NB4 (cell line): ENCODE measurements at regions not wholly inside any gene's neighbourhood (a gene's known extent, or its start where the extent isn't known, plus 50 kb on each side); places are given as distances from the start of the nearest gene placed in this dataset.

Experiments used
- MYC ChIP-seq: IDR thresholded peaks from 2 replicates; pipeline ENCODE4 v1.6.1; 2011; ENCODE audit warnings: low read depth, low read length
- POLR2A ChIP-seq: IDR thresholded peaks from 2 replicates; pipeline ENCODE4 v1.6.1; 2011; ENCODE audit warnings: mild to moderate bottlenecking; ENCODE audit not compliant: insufficient read length; ENCODE audit errors: extremely low read depth
- TF ChIP-seq, protein P1 (sequence below): IDR thresholded peaks from one replicate; pipeline ENCODE4 v1.5.1; 2012; ENCODE audit warnings: low read depth, low read length

DNA sequence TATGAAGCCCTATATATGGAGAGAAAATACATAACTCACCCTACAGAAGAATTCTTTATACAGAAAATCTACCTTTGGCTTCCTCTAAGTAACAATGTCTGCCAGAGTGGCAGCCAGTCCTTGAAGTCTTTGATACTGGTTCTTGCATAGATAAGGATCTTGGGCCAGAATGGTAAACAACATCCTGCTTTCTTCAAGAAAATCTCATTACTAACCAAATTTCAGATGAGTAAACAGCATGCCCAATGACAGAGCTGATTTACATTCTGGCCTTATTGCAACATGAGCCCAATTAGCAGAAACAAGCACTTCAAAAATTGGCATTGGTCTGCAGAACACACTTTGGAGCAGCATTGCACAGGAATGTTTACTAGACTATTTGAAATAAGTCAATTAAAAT is 336.5 kb upstream of the ST6GAL2 start:
- TF ChIP-seq POLR2A (no peak), MYC (no peak)
- TF ChIP-seq, protein P1, sequence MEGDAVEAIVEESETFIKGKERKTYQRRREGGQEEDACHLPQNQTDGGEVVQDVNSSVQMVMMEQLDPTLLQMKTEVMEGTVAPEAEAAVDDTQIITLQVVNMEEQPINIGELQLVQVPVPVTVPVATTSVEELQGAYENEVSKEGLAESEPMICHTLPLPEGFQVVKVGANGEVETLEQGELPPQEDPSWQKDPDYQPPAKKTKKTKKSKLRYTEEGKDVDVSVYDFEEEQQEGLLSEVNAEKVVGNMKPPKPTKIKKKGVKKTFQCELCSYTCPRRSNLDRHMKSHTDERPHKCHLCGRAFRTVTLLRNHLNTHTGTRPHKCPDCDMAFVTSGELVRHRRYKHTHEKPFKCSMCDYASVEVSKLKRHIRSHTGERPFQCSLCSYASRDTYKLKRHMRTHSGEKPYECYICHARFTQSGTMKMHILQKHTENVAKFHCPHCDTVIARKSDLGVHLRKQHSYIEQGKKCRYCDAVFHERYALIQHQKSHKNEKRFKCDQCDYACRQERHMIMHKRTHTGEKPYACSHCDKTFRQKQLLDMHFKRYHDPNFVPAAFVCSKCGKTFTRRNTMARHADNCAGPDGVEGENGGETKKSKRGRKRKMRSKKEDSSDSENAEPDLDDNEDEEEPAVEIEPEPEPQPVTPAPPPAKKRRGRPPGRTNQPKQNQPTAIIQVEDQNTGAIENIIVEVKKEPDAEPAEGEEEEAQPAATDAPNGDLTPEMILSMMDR, result no peak
